ENCODE measurements at regions not wholly inside any gene's neighbourhood (a gene's known extent, or its start where the extent isn't known, plus 50 kb on each side); places are given as distances from the start of the nearest gene placed in this dataset.

DNA sequence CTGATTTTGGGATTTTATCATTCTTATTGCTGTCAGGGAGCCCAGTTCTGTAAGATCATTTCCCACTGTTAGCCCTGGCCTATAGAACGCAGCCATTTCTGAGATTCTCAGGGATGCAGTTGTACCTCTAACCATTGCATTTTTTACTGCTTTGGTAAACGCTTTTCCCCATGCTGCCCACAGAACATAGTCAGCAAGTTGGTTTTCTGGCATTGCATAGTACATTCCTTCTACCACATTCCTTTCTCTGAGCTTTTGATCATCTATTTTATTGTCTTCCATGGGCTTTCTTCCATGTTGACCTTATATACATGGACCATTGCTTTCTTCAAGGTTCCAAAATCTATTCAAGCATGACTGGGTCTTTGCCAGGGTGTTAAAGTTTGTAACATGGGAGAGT lies 86.8 kb upstream of the ST6GAL2 start:
- DNase-seq (ENCODE audit: low read depth in 1 of 2, low spot score in 1 of 2): no peak
- TF ChIP-seq GABPA (IDR thresholded peaks at IDR 0.05; ENCODE audit: low read depth): no peak
- TF ChIP-seq POLR2AphosphoS5 (IDR thresholded peaks at IDR 0.05; ENCODE audit: low read depth): no peak
- TF ChIP-seq, protein P1, sequence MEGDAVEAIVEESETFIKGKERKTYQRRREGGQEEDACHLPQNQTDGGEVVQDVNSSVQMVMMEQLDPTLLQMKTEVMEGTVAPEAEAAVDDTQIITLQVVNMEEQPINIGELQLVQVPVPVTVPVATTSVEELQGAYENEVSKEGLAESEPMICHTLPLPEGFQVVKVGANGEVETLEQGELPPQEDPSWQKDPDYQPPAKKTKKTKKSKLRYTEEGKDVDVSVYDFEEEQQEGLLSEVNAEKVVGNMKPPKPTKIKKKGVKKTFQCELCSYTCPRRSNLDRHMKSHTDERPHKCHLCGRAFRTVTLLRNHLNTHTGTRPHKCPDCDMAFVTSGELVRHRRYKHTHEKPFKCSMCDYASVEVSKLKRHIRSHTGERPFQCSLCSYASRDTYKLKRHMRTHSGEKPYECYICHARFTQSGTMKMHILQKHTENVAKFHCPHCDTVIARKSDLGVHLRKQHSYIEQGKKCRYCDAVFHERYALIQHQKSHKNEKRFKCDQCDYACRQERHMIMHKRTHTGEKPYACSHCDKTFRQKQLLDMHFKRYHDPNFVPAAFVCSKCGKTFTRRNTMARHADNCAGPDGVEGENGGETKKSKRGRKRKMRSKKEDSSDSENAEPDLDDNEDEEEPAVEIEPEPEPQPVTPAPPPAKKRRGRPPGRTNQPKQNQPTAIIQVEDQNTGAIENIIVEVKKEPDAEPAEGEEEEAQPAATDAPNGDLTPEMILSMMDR (IDR thresholded peaks at IDR 0.05; ENCODE audit: insufficient read depth, low read length): no peak
- TF ChIP-seq, protein P2, sequence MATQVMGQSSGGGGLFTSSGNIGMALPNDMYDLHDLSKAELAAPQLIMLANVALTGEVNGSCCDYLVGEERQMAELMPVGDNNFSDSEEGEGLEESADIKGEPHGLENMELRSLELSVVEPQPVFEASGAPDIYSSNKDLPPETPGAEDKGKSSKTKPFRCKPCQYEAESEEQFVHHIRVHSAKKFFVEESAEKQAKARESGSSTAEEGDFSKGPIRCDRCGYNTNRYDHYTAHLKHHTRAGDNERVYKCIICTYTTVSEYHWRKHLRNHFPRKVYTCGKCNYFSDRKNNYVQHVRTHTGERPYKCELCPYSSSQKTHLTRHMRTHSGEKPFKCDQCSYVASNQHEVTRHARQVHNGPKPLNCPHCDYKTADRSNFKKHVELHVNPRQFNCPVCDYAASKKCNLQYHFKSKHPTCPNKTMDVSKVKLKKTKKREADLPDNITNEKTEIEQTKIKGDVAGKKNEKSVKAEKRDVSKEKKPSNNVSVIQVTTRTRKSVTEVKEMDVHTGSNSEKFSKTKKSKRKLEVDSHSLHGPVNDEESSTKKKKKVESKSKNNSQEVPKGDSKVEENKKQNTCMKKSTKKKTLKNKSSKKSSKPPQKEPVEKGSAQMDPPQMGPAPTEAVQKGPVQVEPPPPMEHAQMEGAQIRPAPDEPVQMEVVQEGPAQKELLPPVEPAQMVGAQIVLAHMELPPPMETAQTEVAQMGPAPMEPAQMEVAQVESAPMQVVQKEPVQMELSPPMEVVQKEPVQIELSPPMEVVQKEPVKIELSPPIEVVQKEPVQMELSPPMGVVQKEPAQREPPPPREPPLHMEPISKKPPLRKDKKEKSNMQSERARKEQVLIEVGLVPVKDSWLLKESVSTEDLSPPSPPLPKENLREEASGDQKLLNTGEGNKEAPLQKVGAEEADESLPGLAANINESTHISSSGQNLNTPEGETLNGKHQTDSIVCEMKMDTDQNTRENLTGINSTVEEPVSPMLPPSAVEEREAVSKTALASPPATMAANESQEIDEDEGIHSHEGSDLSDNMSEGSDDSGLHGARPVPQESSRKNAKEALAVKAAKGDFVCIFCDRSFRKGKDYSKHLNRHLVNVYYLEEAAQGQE (IDR thresholded peaks at IDR 0.05; ENCODE audit: insufficient replicate concordance, low read depth): no peak
- TF ChIP-seq SPI1 (IDR thresholded peaks at IDR 0.05; ENCODE audit: borderline replicate concordance, low read depth): no peak
- Histone ChIP-seq H3K27me3 (ENCODE audit: insufficient read depth, poor library complexity, severe bottlenecking) (no peaks in the 10 kb centered on the region), H3K27ac (replicated peaks) (no peak overlapping the region), H3K4me3 (replicated peaks; ENCODE audit: insufficient read depth, low read length) (no peak overlapping the region)

DNA sequence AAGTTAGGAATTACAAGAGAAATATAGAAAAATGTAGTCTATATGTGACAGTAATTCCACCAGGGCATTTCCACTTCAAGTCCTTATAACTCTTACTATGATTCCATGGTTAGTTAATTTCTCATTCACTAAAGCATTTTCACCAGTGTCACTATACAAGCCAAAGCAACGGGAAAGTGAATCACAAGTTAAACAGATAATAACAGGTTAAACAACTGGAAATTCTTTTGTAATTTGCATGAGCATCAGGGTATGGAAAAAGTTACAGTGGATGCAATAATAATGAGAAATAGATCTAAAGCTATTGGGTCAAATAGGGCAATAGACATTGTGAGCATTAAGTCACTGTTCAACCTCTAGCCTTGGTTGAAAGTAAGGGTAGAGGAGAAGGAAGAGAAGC lies 88.9 kb upstream of the ST6GAL2 start:
- Histone ChIP-seq H3K27ac (replicated peaks) (no peak overlapping the region), H3K4me3 (replicated peaks; ENCODE audit: insufficient read depth, low read length) (no peak overlapping the region), H3K27me3 (ENCODE audit: insufficient read depth, poor library complexity, severe bottlenecking) (no peaks in the 10 kb centered on the region)
- DNase-seq (ENCODE audit: low read depth in 1 of 2, low spot score in 1 of 2): no peak
- TF ChIP-seq GABPA (IDR thresholded peaks at IDR 0.05; ENCODE audit: low read depth) (no peak), POLR2AphosphoS5 (IDR thresholded peaks at IDR 0.05; ENCODE audit: low read depth) (no peak), SPI1 (IDR thresholded peaks at IDR 0.05; ENCODE audit: borderline replicate concordance, low read depth) (no peak)
- TF ChIP-seq, protein P2 (IDR thresholded peaks at IDR 0.05; ENCODE audit: insufficient replicate concordance, low read depth): no peak
- TF ChIP-seq, protein P1 (IDR thresholded peaks at IDR 0.05; ENCODE audit: insufficient read depth, low read length): no peak

DNA sequence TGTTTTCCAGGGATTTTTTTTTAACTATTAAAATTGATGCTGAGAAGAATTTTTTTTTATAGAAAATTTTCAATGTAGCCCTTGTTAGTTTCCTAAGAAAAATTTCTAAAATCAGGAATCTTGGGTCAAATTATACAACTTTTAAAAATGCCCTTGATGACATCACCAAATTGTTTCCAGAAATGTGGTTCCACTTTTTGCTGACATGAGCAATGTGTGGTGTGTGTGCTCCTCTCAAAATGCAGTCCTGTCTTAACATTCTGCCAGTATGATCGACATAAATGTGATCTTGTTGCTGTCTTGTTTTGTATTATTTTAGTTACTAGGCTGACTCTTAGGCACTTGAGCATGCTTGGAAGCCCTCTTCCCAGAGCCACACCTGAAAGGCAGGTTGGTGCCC lies 89.7 kb upstream of the ST6GAL2 start:
- no peak overlapping the region for H3K4me3 ChIP-seq (replicated peaks; ENCODE audit: insufficient read depth, low read length)
- DNase-seq (ENCODE audit: low read depth in 1 of 2, low spot score in 1 of 2): no peak

More for the DNA sequence above, 89.7 kb upstream of the ST6GAL2 start:
- TF ChIP-seq SPI1 (IDR thresholded peaks at IDR 0.05; ENCODE audit: borderline replicate concordance, low read depth): no peak
- no peak for TF ChIP-seq POLR2AphosphoS5 (IDR thresholded peaks at IDR 0.05; ENCODE audit: low read depth)
- TF ChIP-seq, protein P2 (IDR thresholded peaks at IDR 0.05; ENCODE audit: insufficient replicate concordance, low read depth): no peak
- no peak for TF ChIP-seq GABPA (IDR thresholded peaks at IDR 0.05; ENCODE audit: low read depth)
- TF ChIP-seq, protein P1 (IDR thresholded peaks at IDR 0.05; ENCODE audit: insufficient read depth, low read length): no peak
- Histone ChIP-seq H3K27me3 (ENCODE audit: insufficient read depth, poor library complexity, severe bottlenecking) (no peaks in the 10 kb centered on the region), H3K27ac (replicated peaks) (no peak overlapping the region)

Data from HL-60 (cell line).